GM19099 (cell line): ENCODE measurements at regions not wholly inside any gene's neighbourhood (a gene's known extent, or its start where the extent isn't known, plus 50 kb on each side); places are given as distances from the start of the nearest gene placed in this dataset.

Experiments
- POLR2A ChIP-seq: IDR thresholded peaks from 3 replicates; pipeline ENCODE4 v1.6.1; 2011; ENCODE audit warnings: low read depth; ENCODE audit not compliant: insufficient read length; ENCODE audit errors: extremely low read depth

GRCh38 chr5:19210886-19211285 is 777.1 kb downstream of the CDH18 start:
- no peak for TF ChIP-seq POLR2A

- TF ChIP-seq POLR2A: no peak
These were observed 758.7 kb downstream of the CDH18 start for GRCh38 chr5:19229179-19229835.

GRCh38 chr5:19233573-19233972 is 754.4 kb downstream of the CDH18 start:
- no peak for TF ChIP-seq POLR2A

- no peak for TF ChIP-seq POLR2A
These were observed 752.9 kb downstream of the CDH18 start for GRCh38 chr5:19235101-19235584.

- TF ChIP-seq POLR2A: no peak
These were observed 747.8 kb downstream of the CDH18 start for GRCh38 chr5:19240170-19240569.

- no peak for TF ChIP-seq POLR2A
These were observed 746.3 kb downstream of the CDH18 start for GRCh38 chr5:19241690-19242089.

GRCh38 chr5:19247302-19247701 is 740.7 kb downstream of the CDH18 start:
- TF ChIP-seq POLR2A: no peak

GRCh38 chr5:19256036-19256435 is 732.0 kb downstream of the CDH18 start:
- no peak for TF ChIP-seq POLR2A

GRCh38 chr5:19258686-19259085 is 729.3 kb downstream of the CDH18 start:
- TF ChIP-seq POLR2A: no peak

- TF ChIP-seq POLR2A: no peak
These were observed 726.1 kb downstream of the CDH18 start for GRCh38 chr5:19261879-19262278.

- TF ChIP-seq POLR2A: no peak
These were observed 723.2 kb downstream of the CDH18 start for GRCh38 chr5:19264821-19265220.

- TF ChIP-seq POLR2A: no peak
These were observed 721.2 kb downstream of the CDH18 start for GRCh38 chr5:19266791-19267190.

- no peak for TF ChIP-seq POLR2A
These were observed 717.8 kb downstream of the CDH18 start for GRCh38 chr5:19270153-19270552.

- TF ChIP-seq POLR2A: no peak
These were observed 713.4 kb downstream of the CDH18 start for GRCh38 chr5:19274578-19274977.

- no peak for TF ChIP-seq POLR2A
These were observed 702.7 kb downstream of the CDH18 start for GRCh38 chr5:19285286-19285685.

- TF ChIP-seq POLR2A: no peak
These were observed 690.1 kb downstream of the CDH18 start for GRCh38 chr5:19297934-19298333.

- no peak for TF ChIP-seq POLR2A
These were observed 686.7 kb downstream of the CDH18 start for GRCh38 chr5:19301271-19301670.
